Neuronal stem cell (in vitro differentiated cells): ENCODE measurements at regions not wholly inside any gene's neighbourhood (a gene's known extent, or its start where the extent isn't known, plus 50 kb on each side); places are given as distances from the start of the nearest gene placed in this dataset.

Experiments
- DNase-seq: peaks from one replicate; pipeline ENCODE4 v3.0.0-alpha.2; 2013; ENCODE audit warnings: low spot score
- H2AFZ ChIP-seq: one replicate; pipeline ENCODE4 v1.6.1; 2013; ENCODE audit warnings: mild to moderate bottlenecking, low read length, inconsistent platforms
- H2AK5ac ChIP-seq: 2 replicates; pipeline ENCODE4 v1.6.1; 2013; ENCODE audit warnings: low read depth, mild to moderate bottlenecking, inconsistent platforms, low read length, moderate library complexity, mixed read lengths
- H2BK120ac ChIP-seq: 2 replicates; pipeline ENCODE4 v1.6.1; 2013; ENCODE audit warnings: low read depth, mild to moderate bottlenecking, inconsistent platforms, low read length, moderate library complexity, mixed read lengths
- H2BK12ac ChIP-seq: one replicate; pipeline ENCODE4 v1.6.1; 2013; ENCODE audit warnings: low read length, inconsistent platforms
- H2BK15ac ChIP-seq: 2 replicates; pipeline ENCODE4 v1.6.1; 2013; ENCODE audit warnings: mild to moderate bottlenecking, low read length, inconsistent platforms, mixed read lengths
- H2BK5ac ChIP-seq: one replicate; pipeline ENCODE4 v1.6.1; 2013; ENCODE audit warnings: inconsistent platforms, mild to moderate bottlenecking, low read length, moderate library complexity
- H3K14ac ChIP-seq: one replicate; pipeline ENCODE4 v1.6.1; 2013; ENCODE audit warnings: low read length, inconsistent platforms
- H3K18ac ChIP-seq: 2 replicates; pipeline ENCODE4 v1.6.1; 2013; ENCODE audit warnings: low read length, inconsistent platforms
- H3K23ac ChIP-seq: 2 replicates; pipeline ENCODE4 v1.6.1; 2013; ENCODE audit warnings: low read depth, mild to moderate bottlenecking, mixed read lengths, low read length, inconsistent platforms; ENCODE audit not compliant: poor library complexity
- H3K27ac ChIP-seq: replicated peaks from 3 replicates; pipeline ENCODE4 v1.5.1; 2013; ENCODE audit warnings: low read length, inconsistent platforms
- H3K27me3 ChIP-seq, 3 experiments: 2 replicates each; pipeline ENCODE4 v1.6.1; 2013; ENCODE audit warnings: low read length in 3 of 3, mild to moderate bottlenecking in 2 of 3, inconsistent platforms in 1 of 3, low read depth in 1 of 3, mixed read lengths in 1 of 3, moderate library complexity in 1 of 3; ENCODE audit not compliant: control insufficient read depth in 3 of 3, insufficient read depth in 3 of 3
- H3K36me3 ChIP-seq, 2 donors: replicated peaks in 1 of 2; 2 replicates each; pipeline ENCODE4 v1.6.1; 2013; ENCODE audit warnings: low read length in 2 of 2; ENCODE audit not compliant: control insufficient read depth in 2 of 2, insufficient read depth in 2 of 2
- H3K4ac ChIP-seq: 2 replicates; pipeline ENCODE4 v1.6.1; 2013; ENCODE audit warnings: inconsistent platforms, mild to moderate bottlenecking, low read length, moderate library complexity
- H3K4me1 ChIP-seq, 2 donors: 1 replicate in 1 of 2; 2 replicates in 1 of 2; pipeline ENCODE4 v1.6.1; 2013; ENCODE audit warnings: low read length in 2 of 2, low read depth in 1 of 2; ENCODE audit not compliant: control insufficient read depth in 2 of 2, insufficient read depth in 1 of 2
- H3K4me2 ChIP-seq: one replicate; pipeline ENCODE4 v1.6.1; 2013; ENCODE audit warnings: mild to moderate bottlenecking, low read length, inconsistent platforms; ENCODE audit not compliant: insufficient read depth, poor library complexity, severe bottlenecking
- H3K4me3 ChIP-seq, 2 donors: 2 replicates each; pipeline ENCODE4 v1.5.1; 2013; ENCODE audit warnings: low read length in 2 of 2, mild to moderate bottlenecking in 2 of 2, inconsistent platforms in 1 of 2, moderate library complexity in 1 of 2
- H3K79me1 ChIP-seq: one replicate; pipeline ENCODE4 v1.6.1; 2013; ENCODE audit warnings: low read depth, mild to moderate bottlenecking, inconsistent platforms, low read length, moderate library complexity
- H3K9ac ChIP-seq: one replicate; pipeline ENCODE4 v1.6.1; 2013; ENCODE audit warnings: mild to moderate bottlenecking, low read depth, low read length, inconsistent platforms; ENCODE audit not compliant: poor library complexity
- H3K9me3 ChIP-seq, 2 donors: replicated peaks in 1 of 2; 2 replicates each; pipeline versions ENCODE3 to v1.6.1; 2013; ENCODE audit warnings: low read length in 2 of 2, mild to moderate bottlenecking in 2 of 2, inconsistent platforms in 1 of 2, low read depth in 1 of 2, mixed read lengths in 1 of 2, moderate library complexity in 1 of 2; ENCODE audit not compliant: control insufficient read depth in 2 of 2, insufficient read depth in 1 of 2
- H4K8ac ChIP-seq: one replicate; pipeline ENCODE4 v1.6.1; 2013; ENCODE audit warnings: low read depth, mild to moderate bottlenecking, inconsistent platforms, low read length, moderate library complexity
- H4K91ac ChIP-seq: one replicate; pipeline ENCODE4 v1.6.1; 2013; ENCODE audit warnings: low read length, low read depth, mild to moderate bottlenecking, inconsistent platforms; ENCODE audit not compliant: poor library complexity
- WGBS, 2 donors: extraction: QIAGEN DNeasy Blood & Tissue Kit; methylation state at CpG; one replicate each; pipeline ENCODE4 v1.1.7; 2013; ENCODE audit warnings: missing lambda C conversion rate in 2 of 2, mixed read lengths in 1 of 2; ENCODE audit not compliant: insufficient read length in 2 of 2, insufficient replicate concordance in 1 of 2; ENCODE audit errors: extremely low coverage in 2 of 2; 5-methylcytosine and 5-hydroxymethylcytosine counted together

DNA sequence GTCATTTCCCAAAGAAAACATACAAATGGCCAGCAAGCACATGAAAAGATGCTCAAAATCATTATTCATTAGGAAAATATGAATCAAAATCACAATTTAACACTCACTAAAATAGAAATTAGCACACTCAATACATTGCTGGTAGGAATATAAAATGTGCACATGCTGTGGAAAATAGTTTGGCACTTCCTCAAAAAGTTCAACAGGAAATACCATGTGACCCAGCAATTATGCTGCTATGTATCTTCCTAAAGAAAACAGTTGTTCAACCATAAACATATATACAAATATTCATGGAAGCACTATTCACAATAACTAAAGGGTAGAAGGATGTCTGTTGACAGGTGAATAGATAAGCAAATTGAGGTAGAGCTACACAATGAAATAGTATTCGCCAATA is 187.3 kb upstream of the SOX6 start:
- no peaks in the 10 kb centered on the region for H3K36me3 ChIP-seq
- no peak overlapping the region for H2AFZ ChIP-seq
- H2BK5ac ChIP-seq, result no peak overlapping the region
- no peak overlapping the region for H2BK12ac ChIP-seq
- no peaks in the 10 kb centered on the region for H3K79me1 ChIP-seq
- no peak overlapping the region for H3K18ac ChIP-seq
- no peak overlapping the region for H3K9ac ChIP-seq
- WGBS, 2 donors, result no CpG with 5 or more reads among the region's 1 CpG
- H2BK120ac ChIP-seq, result no peak overlapping the region
- no peaks in the 10 kb centered on the region for H3K9me3 ChIP-seq
- H3K4me3 ChIP-seq, result no peak overlapping the region
- DNase-seq, result no peak
- H3K14ac ChIP-seq, result no peak overlapping the region
- no peak overlapping the region for H3K4me2 ChIP-seq
- H4K8ac ChIP-seq, result no peak overlapping the region
- H4K91ac ChIP-seq, result no peak overlapping the region
- no peaks in the 10 kb centered on the region for H3K27me3 ChIP-seq
- H3K4ac ChIP-seq, result no peak overlapping the region
- no peak overlapping the region for H2BK15ac ChIP-seq
- no peak overlapping the region for H3K27ac ChIP-seq
- H3K23ac ChIP-seq, result no peak overlapping the region
- no peaks in the 10 kb centered on the region for H3K4me1 ChIP-seq
- H2AK5ac ChIP-seq, result no peak overlapping the region

DNA sequence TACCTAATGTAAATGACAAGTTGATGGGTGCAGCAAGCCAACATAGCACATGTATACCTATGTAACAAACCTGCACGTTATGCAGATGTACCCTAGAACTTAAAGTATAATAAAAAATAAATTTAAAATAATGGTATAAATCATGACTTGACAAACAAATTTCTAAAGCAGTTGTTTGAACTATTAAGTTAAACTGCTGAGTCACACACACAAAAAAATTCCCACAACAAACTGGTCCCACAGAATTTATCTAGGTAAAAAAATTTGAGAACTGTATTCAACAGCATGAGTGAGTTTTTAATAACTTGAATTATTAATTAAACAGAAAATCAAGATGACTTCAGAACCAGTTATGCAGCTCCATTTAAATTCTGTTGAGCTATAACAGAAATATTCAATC is 186.0 kb upstream of the SOX6 start:
- Histone ChIP-seq H2AFZ (no peak overlapping the region), H4K91ac (no peak overlapping the region), H2BK12ac (no peak overlapping the region), H3K9ac (no peak overlapping the region), H3K36me3 (no peaks in the 10 kb centered on the region), H3K4ac (no peak overlapping the region), H3K27ac (no peak overlapping the region), H3K79me1 (no peaks in the 10 kb centered on the region), H3K18ac (no peak overlapping the region), H3K4me2 (no peak overlapping the region), H3K4me3 (no peak overlapping the region), H3K9me3 (no peaks in the 10 kb centered on the region), H3K14ac (no peak overlapping the region), H3K23ac (no peak overlapping the region), H4K8ac (no peak overlapping the region), H2AK5ac (no peak overlapping the region), H2BK15ac (no peak overlapping the region), H3K27me3 (no peaks in the 10 kb centered on the region), H2BK5ac (no peak overlapping the region), H3K4me1 (no peaks in the 10 kb centered on the region), H2BK120ac (no peak overlapping the region)
- no CpG with 5 or more reads among the region's 1 CpG for WGBS, 2 donors
- DNase-seq, result no peak

- no peak overlapping the region for H4K8ac ChIP-seq
Measured at GRCh38 chr11:16536513-16536912, 180.2 kb upstream of the SOX6 start.

GRCh38 chr11:16528639-16529038 is 172.3 kb upstream of the SOX6 start:
- H3K27me3 ChIP-seq, result no peaks in the 10 kb centered on the region

More at GRCh38 chr11:16536513-16536912, 180.2 kb upstream of the SOX6 start:
- no CpG with 5 or more reads among the region's 9 CpGs for WGBS, 2 donors
- H3K4me3 ChIP-seq, result no peak overlapping the region
- no peak overlapping the region for H2BK120ac ChIP-seq
- H2BK15ac ChIP-seq, result no peak overlapping the region
- peak overlapping the region; percentile 48 for H3K18ac ChIP-seq
- H3K4me2 ChIP-seq, result no peak overlapping the region
- H2AFZ ChIP-seq, result no peak overlapping the region
- H3K27me3 ChIP-seq, result no peaks in the 10 kb centered on the region
- H2AK5ac ChIP-seq, result no peak overlapping the region
- no peak overlapping the region for H2BK5ac ChIP-seq
- no peak overlapping the region for H3K23ac ChIP-seq
- H3K9me3 ChIP-seq, result peaks cover 0 to 2% of the 10 kb centered on the region in 2 donors
- H3K4ac ChIP-seq, result no peak overlapping the region
- H3K36me3 ChIP-seq, result peaks cover 0 to 2% of the 10 kb centered on the region in 2 donors
- H2BK12ac ChIP-seq, result no peak overlapping the region
- no peaks in the 10 kb centered on the region for H3K79me1 ChIP-seq
- DNase-seq, result no peak
- no peaks in the 10 kb centered on the region for H3K4me1 ChIP-seq
- H3K14ac ChIP-seq, result peak overlapping the region; percentile 71
- H3K27ac ChIP-seq, result no peak overlapping the region
- no peak overlapping the region for H4K91ac ChIP-seq
- peak overlapping the region; percentile 44 for H3K9ac ChIP-seq

More at GRCh38 chr11:16528639-16529038, 172.3 kb upstream of the SOX6 start:
- no CpG with 5 or more reads among the region's 1 CpG for WGBS, 2 donors
- H3K4me3 ChIP-seq, result no peak overlapping the region
- H3K9ac ChIP-seq, result no peak overlapping the region
- H2BK12ac ChIP-seq, result no peak overlapping the region
- no peaks in the 10 kb centered on the region for H3K4me1 ChIP-seq
- DNase-seq, result no peak
- H3K27ac ChIP-seq, result no peak overlapping the region
- H2BK15ac ChIP-seq, result no peak overlapping the region
- H3K23ac ChIP-seq, result no peak overlapping the region
- no peak overlapping the region for H2BK120ac ChIP-seq
- no peak overlapping the region for H3K4ac ChIP-seq
- no peak overlapping the region for H4K8ac ChIP-seq
- H3K79me1 ChIP-seq, result no peaks in the 10 kb centered on the region
- no peak overlapping the region for H3K18ac ChIP-seq
- H3K9me3 ChIP-seq, result no peaks in the 10 kb centered on the region
- no peak overlapping the region for H3K4me2 ChIP-seq
- no peak overlapping the region for H2BK5ac ChIP-seq
- no peak overlapping the region for H2AK5ac ChIP-seq
- H3K14ac ChIP-seq, result no peak overlapping the region
- no peak overlapping the region for H4K91ac ChIP-seq
- no peaks in the 10 kb centered on the region for H3K36me3 ChIP-seq
- no peak overlapping the region for H2AFZ ChIP-seq
